Inflammatory macrophage (primary cell): ENCODE measurements at regions not wholly inside any gene's neighbourhood (a gene's known extent, or its start where the extent isn't known, plus 50 kb on each side); places are given as distances from the start of the nearest gene placed in this dataset.
"Not testable (repeated sequence)": the region's sequence is repeated elsewhere in the genome, so short reads cannot be mapped to it uniquely, and the experiment has no call there.

Experiments
- DNase-seq, 2 donors: peaks; one replicate each; pipeline ENCODE4 v3.0.0-alpha.2; 2020 to 2022

DNA sequence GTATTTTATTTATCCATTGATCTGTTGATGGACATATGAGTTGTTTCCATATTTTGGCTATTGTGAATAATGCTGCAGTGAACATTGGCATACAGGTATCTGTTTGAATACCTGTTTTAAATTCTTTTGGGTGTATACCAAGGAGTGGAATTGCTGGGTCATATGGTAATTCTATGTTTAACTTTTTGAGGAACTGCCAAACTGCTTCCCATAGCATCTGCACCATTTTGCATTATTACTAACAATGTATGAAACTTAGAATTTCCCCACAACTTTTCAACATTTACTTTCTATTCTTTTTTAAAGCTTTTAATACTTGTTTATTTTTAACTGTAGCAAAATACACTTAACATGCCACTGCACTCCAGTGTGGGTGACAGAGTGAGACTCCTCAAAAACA is 57.0 kb upstream of the MSN start:
- DNase-seq: peak; percentile 9 to 17

DNA sequence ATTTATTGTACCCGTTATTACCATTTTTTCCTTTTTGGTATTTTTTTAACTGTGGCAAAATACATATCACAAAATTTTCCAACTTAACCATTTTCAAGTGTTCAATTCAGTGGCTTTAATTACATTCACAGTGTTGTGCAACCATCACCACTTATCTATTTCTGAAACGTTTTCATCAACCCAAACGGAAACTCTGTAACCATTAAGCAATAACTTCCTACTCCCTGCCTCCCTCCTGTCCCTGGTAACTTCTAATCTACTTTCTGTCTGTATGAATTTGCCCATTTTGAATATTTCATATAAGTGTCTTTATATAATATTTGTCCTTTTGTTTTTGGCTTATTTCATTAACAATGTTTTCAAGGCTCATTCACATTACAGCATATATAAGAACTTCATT is 57.4 kb upstream of the MSN start:
- DNase-seq: peak; percentile 52 to 67

DNA sequence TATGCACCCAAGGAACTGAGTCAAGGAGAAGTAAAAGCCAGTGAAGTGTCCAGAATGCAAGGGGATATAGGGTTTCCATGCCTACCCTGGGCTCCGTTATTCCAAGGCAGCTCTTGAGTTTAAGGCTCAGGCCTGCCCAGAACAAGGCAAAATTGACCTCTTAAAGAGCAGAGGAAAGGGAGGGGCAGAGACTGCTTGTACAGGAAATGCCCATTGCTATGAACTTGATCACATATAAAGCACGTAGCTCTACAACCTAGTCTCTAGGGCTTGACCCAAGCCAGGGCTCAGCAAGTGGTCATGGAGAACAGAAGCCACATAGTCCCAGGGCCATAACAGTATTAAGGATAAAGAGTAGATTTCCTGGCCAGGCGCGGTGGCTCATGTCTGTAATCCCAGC is 58.2 kb upstream of the MSN start:
- no peak for DNase-seq

DNA sequence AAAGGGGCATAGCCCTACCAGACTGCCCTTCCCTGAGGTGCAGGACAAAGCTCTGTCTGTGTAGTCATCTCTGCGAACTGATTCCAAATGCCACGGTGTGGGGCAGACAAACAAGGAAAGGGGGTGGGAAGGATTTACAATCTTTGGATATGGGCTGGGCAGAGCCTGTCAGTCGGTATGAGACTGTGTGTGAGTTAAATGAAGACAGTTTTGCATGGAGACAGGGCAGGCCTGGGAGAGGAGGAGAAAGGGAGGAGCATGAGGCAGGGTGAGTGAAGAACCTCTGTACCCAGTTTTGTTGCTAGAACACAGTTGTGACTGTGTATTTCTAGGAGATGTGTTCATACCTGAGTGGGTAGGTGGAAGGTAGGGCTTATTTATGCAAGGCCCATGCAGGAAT is 59.4 kb upstream of the MSN start:
- DNase-seq: no peak

DNA sequence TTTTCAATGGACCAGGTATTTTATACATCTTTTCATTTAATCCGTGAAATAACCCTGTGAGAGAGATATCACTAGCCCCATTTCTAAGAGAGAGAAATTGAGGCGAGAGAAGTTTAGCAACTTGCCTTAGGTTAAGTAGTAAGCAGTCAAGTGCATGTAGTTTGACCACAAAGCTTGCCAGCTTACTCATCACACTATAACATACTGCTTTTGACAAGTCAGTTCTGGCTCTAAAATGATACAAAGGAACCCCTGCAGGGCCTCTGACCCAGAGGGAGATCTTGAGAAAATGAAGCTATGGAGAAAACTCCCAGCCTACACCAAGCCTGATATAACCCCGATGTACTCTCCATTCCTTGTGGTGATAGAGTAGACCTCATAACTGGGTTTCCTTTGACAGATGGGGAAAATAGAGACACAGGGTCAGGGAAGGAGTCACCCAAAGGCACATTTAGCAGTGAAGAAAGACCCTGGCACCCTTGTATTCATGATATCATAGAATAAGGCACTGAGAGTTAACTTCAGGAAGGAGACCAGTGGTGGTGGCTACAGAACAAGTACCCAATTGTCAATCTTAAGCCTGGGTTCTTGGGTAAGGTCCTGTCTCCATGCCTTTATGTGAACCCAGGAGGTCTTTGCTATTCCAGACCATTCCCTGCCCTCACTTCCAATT is 60.2 kb upstream of the MSN start:
- peak; percentile 23 to 43 for DNase-seq

DNA sequence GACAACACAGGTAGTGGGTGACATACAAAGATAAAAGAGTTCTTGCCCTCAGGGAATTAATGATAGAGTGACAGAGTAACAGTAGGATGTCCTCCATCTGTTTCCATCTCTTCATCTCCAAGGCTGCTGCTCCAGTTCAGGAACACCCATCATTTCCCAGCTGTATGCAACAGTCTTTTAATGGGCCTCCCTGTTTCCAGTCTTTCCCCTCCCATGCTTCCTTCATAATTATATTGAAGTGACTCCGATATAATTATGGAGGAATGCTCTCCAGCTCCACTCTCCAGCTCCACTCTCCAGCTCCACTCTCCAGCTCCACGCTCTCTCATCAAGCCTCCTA is 65.3 kb upstream of the MSN start:
- DNase-seq: no peak

DNA sequence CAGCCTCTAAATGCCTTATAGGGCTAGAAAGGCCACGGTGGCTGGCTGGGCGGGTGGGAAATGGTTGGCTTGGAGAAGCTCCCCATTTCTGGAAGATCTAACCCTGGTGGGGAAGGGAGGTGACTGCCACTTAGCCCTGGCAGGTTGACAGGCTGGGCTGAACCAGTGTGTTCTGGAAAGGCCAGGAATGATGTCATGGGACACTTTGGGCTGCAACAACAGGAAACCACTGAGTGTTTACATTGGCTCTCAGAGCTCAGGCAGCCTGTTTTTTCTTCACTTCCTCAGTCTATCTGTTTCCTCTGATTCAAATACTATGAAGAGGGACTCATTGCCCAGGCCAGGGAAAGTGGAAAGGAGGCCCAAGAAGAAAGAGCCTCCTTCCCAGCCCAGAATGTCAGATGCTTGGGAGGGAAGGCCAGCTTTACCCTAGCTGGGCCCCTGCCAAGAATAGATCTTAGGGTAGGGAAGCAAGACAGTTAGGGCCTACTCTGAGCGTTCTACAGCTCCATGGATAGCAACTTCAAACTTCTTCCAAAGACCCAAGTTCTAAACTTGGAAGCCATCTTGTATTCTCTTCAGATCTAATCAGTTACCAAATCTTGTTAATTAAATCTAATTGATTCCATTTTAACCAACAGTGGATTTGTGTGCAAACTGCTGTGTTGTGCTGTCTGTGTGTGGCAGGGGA is 65.8 kb upstream of the MSN start:
- peak; percentile 51 to 53 for DNase-seq

DNA sequence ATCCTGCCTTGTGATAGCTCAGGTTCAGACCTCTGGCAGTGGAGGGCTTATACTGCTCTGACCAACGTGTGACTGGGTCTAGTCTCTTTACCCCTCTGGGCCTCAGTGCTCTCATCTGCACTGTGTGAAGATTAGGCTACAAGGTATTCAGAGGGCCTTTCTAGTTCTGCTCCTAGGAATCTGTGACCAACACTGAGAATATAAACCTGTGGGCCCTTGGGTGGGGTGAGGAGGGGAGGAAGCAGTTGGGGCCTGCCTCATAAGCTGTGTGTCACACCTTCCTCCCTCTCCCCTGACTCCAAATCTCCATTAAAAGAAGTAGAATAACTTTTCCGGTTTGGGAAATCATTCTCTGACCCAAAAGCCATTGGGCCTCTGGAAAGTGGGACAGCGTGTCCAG is 66.3 kb upstream of the MSN start:
- no peak for DNase-seq

DNA sequence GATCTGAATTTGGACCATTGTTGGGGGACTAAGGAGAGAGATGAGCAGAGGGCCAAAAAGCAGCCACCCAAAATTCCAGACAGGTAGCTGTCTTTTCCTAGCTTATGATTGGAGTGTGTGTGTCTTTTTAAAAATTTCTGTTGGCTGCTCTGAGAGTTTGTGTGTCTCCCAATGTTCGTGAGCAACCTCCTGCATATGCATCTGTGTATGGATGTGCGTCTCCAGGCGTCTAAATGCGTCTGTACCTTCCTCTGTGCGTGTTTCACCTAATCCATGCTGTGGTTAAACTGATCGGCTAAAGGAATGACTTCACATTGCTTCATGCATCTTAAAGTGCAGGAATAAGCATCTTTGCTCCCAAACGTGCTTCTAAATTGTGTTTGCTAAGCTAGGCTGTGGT is 65.5 kb upstream of the LAS1L start:
- DNase-seq: no peak

DNA sequence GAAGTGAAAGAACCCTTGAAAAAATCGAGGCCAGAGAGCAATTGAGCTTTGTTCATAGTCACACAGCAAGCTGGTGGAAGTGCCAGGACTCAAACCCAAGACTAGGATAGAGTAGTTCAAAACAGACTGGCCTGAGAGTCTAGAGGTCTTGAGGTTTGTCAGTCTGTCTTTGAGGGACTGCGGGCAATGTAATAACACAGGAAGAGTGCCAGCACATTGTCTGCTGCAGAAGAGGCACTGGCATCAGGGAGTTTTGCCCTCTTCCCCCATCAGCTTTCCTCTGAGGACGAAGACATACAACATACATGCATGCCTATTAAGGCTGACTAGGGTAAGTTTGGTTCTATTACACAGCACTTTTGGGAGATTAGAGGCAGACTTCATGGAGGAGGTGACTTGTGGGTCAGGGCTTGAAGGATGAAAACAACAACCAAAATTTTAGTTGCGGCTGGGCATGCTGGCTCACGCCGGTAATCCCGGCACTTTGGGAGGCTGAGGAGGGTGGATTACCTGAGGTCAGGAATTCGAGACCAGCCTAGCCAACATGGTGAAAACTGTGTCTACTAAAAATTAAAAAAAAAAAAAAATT is 64.1 kb upstream of the LAS1L start:
- peak in 1 of 2 donors; percentile 14 for DNase-seq

DNA sequence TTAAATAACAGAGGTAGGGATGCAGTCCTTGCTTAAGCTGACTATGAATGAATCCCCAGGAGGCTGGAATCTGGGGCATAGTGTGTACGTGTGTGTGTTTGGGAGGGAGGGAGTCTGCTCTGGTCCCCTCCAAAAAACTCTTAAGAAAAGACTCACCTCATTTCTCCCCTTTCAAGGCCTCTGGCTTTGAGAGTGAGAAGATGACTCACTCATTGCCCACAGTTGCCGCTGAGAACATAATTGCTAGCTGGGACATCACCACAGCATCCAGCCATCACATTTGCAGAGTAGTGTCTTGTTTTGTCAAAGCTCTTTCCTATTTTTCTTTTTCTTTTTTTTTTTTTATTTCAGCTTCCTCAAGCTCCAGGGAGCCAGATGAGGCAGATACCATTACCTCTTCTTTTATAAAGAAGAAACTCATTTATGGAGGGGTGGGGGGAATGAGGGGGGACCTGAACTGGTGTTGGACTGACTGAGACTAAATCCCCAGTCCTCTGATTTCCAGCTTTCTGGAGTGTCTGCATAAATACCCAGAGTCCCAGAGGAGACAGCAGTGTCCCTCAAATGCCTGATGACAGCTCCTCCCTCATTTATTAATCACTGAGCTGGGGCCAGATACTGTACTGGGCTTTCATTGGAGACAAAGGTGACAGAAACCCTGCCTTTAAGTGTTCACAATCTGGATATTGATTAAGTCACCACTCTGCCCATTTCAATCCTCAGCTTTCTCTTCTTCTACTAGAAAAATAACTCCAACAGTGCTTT is 61.9 kb upstream of the LAS1L start:
- DNase-seq: peak; percentile 9 to 39

DNA sequence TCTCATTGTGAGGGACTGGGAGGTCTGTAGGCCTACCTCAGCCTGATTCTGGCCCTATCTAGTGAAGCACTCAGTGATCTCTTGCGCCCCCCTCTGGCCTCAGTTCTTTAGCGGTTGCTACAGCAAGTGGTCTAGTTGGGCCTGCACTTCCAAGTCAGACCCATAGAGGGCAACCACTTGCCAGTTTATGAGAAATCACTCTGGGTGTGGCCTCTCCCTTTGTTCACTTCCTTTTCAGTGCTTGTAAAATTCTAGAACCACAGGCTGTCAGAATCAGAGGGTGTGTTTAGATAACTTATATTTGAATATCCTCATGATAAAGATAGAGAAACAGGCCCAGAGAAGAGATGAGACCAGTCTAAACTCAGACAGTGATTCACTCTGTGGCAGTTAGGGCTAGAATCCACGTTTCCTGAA is 60.9 kb upstream of the LAS1L start:
- peak; percentile 95 for DNase-seq

DNA sequence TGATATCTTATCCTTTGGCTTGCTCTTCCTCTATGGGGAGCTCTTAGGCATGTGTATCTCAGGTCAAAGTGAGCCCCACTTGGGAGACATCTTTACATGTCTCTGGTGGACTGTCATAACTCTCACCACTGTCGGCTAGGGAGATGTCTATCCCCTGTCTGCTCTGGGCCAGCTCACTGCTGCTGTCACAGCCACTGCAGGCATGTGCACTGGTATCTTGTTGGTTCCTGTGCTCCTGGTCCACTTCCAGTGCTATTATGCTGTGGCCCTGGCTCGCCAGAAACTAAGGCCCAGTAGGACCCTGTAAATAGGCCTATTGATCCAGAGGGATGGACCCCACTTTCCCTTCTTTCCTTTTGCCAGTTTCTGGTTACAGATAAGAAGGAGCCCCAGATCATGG is 56.6 kb upstream of the LAS1L start:
- DNase-seq: no peak

DNA sequence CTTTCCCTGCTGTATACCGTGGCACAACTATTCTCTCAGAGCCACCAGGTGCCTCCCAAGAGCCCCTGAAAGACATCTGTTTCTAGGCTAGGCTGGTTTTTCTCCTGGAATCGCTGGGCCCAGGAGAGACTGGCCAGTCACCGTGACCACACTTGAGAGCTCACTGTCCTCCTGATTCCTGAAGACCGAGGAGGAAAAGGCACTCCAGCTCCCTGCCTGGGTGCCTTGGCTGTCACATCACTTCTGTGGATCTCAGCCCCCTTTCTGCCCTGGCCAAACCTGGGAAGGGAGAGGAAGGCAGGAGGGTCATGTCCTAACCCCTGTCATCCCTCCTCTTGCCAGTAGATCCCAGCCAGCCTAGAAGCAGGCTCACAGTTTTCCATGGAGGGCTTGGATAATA is 54.7 kb upstream of the LAS1L start:
- DNase-seq: no peak

DNA sequence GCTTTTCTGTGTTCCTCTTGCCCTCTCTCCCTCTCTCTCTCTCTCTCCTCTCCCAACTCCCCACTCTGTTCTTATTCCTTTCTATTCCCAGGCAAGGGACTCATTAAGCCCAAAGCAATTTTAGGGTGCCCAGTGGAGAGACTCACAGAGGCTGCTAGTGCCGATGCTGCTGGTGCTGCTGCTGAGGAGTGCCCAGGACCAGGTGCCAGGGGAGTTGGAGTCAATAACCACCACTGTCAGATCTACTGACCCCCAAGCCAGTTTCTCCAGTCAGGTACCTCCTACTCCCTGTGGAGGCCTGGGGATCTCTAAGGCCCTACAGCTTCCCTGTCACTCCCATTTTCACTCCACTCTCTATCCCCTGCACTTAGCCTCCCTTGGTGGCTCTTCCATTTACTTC is 54.2 kb upstream of the LAS1L start:
- no peak for DNase-seq

DNA sequence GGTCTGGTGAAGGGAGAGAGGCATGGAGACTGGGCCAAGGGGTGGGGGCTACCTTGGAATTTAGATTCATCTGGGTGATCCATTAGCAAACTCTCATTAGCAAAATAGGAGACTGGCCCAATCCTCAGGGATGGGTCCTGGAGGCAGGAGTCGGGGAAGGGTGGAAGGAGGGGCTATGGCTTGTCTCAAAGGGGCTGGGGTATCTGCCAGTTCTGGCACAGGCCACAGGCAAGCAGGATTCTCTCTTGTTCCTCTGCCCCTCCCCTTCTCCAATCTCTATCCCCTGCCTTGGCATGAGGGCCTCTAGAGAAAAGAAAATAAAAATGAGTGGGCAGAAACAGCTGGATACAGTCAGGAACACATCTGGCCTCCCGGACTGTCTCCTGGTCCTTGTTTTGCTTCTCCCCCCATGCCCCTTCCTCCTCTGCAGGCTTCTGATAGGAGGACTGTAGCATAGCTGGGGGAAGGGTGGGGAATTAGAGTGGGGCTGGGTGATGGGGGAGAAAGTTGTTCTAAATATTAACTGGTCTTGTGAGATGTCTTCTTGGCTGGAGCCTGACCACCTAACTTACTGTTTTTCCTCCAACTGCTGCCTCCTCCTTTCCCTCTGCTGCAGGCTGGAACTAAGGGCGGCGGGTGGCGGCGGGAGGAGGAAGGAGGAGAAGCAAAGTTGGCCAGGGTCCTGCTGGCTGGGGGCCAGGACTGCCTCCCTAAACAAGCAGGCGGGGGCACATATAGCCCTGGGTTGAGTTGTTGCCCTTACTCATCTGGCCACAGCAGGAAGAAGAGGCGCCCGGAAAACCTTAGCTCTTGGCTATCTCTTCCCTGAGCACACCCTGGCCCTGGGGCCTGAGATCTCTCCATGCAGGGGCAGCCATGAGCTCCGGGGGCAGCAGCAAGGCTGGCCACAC is 53.3 kb upstream of the LAS1L start:
- DNase-seq: peak; percentile 14

DNA sequence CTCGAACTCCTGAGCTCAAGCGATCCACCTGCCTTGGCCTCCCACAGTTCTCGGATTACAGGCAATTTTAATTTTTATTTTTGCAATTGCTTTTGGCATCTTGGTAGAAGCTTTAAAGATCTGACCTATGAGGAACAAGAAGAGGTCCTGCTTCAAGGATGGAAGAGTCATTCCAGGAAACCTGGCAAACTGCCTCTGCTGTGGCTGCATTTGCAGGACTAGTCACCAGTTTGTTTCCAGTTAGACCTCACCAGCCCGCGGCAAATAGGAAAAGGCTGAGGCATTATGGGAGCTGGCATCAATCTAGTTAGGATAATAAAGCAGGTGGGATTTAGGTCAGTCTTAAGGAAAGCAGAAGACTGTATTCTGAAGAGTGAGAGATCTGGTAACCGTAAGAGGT is 51.9 kb upstream of the LAS1L start:
- no peak for DNase-seq

DNA sequence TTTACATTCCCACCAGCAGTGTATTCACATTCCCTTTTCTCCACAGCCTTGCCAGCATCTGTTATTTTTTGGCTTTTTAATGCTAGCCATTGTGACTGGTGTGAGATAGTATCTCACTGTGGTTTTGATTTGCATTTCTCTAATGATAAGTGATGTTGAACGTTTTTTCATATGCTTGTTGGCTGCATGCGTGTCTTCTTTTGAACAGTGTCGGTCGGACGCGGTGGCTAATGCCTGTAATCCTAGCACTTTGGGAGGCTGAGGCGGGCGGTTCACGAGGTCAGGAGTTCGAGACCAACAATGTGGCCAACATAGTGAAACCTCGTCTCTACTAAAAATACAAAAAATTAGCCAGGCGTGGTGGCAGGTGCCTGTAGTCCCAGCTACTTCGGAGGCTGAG is 50.6 kb upstream of the LAS1L start:
- DNase-seq: not testable (repeated sequence)
